Neural progenitor cell (in vitro differentiated cells): ENCODE measurements at regions not wholly inside any gene's neighbourhood (a gene's known extent, or its start where the extent isn't known, plus 50 kb on each side); places are given as distances from the start of the nearest gene placed in this dataset.

Source experiments
- EZH2 ChIP-seq: fragments of 200-600 bp; sonication (generic); IDR thresholded peaks from 2 replicates; pipeline ENCODE4 v1.6.1; 2017; ENCODE audit warnings: antibody characterized with exemption, mild to moderate bottlenecking, moderate library complexity
- EZH2phosphoT487 ChIP-seq: fragments of 200-600 bp; sonication (generic); IDR thresholded peaks from 2 replicates; pipeline ENCODE4 v1.6.1; 2017; ENCODE audit warnings: antibody characterized with exemption
- TF ChIP-seq, protein P1 (sequence below): fragments of 200-600 bp; sonication (generic); IDR thresholded peaks from 2 replicates; pipeline ENCODE4 v1.5.1; 2017; ENCODE audit warnings: antibody characterized with exemption, mild to moderate bottlenecking

GRCh38 chr2:43074052-43074451, 152.4 kb downstream of the ZFP36L2 start:
- TF ChIP-seq EZH2phosphoT487: no peak
- TF ChIP-seq, protein P1, sequence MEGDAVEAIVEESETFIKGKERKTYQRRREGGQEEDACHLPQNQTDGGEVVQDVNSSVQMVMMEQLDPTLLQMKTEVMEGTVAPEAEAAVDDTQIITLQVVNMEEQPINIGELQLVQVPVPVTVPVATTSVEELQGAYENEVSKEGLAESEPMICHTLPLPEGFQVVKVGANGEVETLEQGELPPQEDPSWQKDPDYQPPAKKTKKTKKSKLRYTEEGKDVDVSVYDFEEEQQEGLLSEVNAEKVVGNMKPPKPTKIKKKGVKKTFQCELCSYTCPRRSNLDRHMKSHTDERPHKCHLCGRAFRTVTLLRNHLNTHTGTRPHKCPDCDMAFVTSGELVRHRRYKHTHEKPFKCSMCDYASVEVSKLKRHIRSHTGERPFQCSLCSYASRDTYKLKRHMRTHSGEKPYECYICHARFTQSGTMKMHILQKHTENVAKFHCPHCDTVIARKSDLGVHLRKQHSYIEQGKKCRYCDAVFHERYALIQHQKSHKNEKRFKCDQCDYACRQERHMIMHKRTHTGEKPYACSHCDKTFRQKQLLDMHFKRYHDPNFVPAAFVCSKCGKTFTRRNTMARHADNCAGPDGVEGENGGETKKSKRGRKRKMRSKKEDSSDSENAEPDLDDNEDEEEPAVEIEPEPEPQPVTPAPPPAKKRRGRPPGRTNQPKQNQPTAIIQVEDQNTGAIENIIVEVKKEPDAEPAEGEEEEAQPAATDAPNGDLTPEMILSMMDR: no peak
- no peak for TF ChIP-seq EZH2
